Superior temporal gyrus (tissue), 1 donor: ENCODE measurements at regions not wholly inside any gene's neighbourhood (a gene's known extent, or its start where the extent isn't known, plus 50 kb on each side); places are given as distances from the start of the nearest gene placed in this dataset.
"Not testable (repeated sequence)": the region's sequence is repeated elsewhere in the genome, so short reads cannot be mapped to it uniquely, and the experiment has no call there.

Experiments used
- DNase-seq: peaks from one replicate; pipeline ENCODE4 v3.0.0-alpha.2; 2016; ENCODE audit errors: extremely low spot score

DNA sequence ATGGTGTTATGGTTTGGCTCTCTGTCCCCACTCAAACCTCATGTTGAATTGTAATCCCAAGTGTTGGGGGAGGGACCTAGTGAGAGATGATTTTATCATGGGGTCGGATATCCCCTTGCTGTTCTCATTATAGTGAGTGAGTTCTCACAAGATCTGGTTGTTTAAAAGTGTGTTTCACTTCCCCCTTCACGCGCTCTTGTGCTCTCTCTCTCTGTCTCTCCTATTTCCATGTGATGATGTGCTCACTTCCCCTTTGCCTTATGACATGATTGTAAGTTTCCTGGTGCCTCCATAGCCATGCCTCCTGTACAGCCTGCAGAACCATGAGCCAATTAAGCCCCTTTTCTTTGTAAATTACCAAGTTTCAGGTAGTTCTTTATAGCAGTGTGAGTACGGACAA is 765.1 kb downstream of the KCNA4 start:
- DNase-seq: no peak

DNA sequence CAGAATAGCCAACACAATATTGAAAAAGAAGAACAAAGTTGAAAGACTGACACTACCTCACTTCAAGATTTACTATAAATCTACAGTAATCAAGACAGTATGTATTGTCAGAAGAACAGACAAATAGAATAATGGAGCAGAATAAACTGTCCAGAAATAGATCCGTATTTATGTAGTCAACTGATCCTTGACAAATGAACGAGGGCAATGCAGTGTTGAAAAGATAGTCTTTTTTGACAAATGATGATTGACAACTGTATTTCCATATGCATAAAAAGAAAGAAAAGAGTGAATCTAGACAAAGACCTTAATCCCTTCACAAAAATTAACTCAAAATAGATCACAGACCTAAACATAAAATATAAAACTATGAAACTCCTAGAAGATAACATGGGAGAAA is 767.1 kb downstream of the KCNA4 start:
- DNase-seq: no peak

DNA sequence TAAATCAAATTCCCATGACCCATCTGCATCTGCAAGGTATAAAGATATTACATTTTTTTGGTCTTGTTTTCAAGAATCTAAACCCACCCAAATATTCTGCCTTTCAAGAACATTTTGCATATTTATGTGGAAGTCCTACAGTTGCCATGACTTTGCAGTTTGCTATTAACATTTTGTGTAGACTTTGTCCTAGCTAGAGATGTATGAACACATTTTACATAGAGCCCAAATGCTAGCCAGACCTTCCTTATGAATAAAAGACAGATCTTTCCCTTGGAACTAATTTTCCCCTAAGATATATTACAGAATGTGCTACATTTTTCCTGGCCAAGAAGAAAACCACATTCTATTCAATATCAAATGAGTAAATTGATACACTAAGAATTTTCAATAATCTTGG is 772.5 kb downstream of the KCNA4 start:
- no peak for DNase-seq

DNA sequence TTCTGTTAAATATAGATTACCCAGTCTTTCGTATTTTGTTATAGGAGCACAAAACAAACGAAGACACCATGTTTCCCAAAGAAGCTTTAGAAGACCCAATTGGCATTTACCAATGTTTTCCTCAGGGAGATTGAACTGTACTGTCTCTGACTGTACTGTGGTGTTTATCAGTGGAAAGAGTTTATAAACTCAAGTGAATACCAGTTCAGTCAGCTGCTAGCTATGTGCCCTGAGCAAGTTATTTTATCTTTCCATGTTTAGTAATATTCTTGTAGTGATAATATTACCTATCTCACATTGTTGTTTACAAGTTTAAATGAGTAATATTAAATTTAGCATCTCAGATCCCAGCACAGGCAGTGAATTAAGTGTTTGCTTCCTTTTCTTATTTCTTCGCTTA is 773.2 kb downstream of the KCNA4 start:
- no peak for DNase-seq

DNA sequence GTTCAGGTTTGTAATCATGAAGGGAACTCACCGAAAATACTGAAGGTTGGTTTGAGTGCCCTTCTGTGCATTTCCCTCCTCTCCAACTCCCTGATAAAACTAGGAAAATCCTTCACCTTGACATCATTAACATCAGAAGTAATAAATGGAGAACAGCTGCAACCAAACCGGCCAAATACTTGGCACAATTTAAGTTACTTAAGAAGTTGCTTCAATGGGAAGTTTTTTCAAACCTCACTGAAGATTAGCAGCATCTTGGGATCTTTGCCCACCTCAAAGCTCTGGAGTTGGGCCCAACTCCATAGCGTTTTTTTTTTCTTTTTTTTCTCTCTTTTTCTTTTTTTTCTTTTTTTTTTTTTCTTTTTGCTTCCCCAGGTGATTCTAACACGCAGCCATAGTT is 784.8 kb downstream of the KCNA4 start:
- DNase-seq: no peak

DNA sequence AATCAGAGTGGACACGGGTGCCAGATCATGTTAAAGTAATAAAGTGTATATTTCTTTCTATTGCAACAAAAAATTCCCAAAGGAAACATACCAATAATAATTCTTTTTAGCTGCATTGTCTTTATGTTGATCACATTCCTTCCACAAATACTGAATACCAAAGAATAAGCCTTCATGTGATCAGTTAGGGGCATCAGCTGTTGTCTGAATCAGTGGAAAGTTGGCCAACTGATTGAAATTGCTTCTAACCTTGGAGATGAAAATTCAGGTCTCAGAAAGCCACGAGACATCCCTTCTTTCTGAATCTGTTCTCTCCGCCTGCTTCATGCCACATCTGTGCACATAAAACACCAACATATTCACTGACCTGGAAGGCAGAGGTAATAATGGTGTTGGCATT is 785.2 kb downstream of the KCNA4 start:
- no peak for DNase-seq

DNA sequence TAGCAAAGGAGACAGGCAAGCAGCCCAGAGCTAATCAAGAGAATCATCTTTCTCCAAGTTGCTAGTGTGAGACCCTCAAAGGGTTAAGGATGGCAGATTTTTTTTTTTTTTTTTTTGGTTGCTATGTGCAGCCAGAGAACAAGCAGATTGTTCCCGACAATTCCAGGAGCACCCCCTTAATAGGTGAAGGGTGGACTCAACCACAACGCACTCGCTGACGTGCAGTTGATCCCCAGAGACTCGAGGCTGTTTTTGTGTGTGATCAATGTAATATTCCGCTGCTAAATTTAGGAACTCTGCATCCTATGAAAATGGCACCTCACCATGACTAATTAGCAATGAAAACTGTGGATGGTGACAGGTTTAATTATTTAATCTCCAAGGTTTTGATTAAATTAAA is 789.0 kb downstream of the KCNA4 start:
- no peak for DNase-seq

DNA sequence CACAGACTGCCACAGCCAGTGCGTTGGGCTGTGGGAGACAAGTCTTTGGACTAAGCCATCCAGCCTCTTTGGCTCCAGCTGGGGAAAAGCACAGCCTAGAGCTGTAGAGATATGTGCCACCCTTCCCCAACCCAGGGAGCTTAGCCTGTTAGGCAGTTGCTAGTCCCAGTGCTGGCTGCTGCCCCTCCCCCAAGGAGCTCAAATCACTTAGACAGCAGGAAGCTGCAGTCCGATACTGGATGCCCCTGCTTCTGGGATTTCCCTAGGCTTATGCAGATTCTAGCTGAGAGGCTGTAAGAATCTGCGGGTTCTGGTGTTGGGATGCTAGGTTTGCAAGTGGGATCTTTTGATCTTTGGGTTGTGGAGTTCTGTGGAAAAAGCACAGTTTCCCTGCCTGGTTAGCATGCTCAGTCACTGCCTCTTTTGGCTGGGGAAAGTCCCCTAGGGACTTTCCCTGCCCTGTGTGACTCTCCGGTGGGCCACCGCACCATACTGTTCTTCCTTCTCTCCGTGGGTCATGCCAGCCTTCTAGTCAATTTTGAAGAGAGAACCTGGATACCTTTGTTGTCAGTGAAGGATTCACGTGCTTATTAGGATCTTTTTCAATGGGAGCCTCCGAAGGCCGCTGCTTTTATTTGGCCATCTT is 792.0 kb downstream of the KCNA4 start:
- DNase-seq: no peak

DNA sequence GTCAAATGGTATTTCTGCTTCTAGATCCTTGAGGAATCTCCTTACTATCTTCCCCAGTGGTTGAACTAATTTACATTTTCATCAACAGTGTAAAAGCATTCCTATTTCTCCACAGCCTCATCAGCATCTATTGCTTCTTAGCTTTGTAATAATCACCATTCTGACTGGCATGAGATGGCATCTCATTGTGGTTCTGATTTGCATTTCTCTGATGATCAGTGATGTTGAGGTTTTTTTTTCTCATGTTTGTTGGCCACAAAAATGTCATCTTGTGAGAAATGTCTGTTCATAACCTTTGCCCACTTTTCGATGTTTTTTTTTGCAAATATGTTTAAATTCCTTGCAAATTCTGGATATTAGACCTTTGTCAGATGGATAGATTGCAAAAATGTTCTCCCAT is 797.3 kb downstream of the KCNA4 start:
- not testable (repeated sequence) for DNase-seq

DNA sequence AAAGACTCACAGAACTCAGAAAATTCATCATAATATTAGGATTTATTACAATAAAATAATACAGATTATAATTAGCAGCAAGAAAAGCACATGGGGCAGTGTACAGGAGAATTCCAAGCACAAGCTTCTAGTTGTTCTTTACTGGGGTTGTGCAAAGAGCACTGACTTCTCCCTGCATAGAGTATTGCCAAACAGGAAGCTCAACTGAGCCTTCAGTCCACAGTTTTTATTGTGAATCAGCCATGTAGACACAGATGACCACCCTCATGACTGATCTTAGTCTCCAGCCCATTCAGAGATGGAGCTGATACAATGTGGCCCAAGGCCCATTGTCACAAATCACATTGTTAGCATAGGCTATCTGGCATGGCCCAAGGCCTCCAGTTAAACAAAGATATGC is 798.9 kb downstream of the KCNA4 start:
- no peak for DNase-seq

DNA sequence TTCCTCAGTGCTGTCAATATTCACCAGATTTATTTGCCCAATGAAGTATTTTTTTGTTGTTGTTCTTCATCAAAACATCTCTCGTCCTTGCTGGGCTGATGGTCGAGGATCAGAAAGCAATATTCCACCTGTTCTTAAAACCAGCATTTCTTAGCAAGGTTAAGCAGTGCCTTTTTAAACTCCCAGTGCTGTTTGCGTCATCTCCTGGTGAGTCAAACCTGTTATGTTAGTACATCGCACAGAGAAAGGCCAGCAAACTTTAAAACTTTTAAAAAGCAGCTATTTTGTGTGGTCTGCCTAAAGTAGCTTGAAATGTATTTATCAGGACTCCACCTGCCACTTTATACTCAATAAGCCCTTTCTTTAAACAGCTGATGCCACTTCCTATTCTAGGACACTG is 802.0 kb downstream of the KCNA4 start:
- no peak for DNase-seq

DNA sequence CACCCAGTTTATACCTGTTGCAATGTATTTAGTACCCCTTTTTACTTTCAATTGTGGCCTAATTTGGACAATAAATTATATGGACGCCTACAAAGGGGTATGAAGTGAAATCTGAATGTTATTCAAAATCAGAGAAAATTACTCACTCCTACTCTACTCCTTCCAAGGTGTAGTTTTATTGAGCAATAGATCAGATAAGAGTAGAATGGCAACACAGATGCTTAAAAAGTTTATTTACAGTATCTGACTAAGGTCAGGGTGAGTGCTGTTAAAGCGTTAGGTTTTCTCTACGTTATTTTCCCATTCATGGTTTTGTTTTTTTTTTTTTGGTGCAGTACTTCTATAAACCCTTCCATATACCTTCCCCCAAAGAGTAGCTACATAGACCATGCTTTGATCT is 805.6 kb downstream of the KCNA4 start:
- DNase-seq: no peak

DNA sequence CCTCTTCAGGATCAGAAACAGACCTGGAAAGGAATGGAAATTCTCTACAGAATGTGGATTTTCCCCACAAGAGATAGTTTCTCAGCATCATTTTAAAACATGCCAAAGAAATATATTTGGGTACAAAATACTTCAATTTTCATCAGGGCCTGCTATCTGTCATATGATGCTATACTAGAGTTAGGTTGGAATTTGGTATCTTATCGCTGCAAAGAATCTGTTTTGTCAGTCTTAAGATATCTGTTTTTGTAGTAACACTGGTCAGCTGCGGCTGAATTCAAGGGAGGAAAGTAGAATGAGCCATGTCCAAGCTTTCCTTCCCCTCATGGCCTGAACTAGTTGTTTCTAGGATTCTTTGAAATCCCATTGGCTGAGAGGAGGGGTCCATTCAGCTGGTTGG is 806.4 kb downstream of the KCNA4 start:
- no peak for DNase-seq

DNA sequence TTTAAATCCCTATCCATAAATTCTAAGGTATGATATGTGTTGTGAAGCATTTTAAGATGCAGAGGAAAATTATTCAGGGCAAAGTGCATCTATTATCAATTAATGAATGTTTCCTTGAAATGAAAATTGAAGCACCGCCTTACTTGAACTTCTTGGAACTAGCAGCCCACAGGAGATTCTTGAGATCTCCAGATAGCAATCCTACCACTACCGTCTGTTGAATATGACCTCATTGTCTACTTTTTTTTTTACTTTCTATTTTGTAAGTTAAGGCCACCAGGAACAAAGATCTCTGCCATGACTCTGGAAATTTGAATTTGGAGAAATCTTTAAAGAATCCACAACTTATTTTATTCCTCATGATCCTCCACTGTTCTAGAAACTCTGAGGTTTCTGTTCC is 808.7 kb downstream of the KCNA4 start:
- DNase-seq: no peak

DNA sequence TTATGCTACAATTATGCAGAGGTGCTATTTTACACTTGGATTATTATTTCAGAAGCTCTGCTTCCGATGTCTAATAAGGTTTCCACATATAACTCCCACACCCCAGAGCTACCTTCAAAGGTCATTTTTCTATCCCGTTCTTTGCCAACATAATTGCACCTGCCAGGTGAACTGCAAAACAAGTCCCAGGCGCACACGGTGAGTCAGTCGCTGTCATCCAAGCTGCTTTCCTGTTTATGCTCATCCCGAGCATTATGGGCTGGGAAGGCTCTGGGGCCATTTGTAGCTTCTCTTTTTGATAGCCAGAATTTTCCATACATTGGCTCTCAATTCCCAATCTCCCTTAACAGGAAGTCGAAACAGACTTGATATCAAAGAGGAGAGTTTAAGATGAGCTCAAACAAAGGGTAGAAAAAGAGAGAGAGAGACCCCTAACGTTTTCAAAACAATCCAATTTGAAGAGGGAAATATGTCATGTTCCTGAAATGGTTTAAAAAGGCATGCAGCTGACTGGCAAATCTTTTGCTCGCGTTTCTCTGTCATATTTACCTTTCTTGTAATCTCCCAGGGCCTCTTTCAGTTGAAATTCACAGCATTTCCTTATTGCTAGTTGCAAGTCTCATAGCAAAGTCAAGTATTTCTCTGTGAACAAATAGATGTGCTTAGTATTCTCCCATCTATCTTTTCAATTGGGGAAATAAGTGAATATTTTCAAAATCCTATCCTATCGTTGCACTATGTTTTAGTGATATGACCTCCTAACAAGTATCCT is 815.9 kb downstream of the KCNA4 start:
- no peak for DNase-seq

DNA sequence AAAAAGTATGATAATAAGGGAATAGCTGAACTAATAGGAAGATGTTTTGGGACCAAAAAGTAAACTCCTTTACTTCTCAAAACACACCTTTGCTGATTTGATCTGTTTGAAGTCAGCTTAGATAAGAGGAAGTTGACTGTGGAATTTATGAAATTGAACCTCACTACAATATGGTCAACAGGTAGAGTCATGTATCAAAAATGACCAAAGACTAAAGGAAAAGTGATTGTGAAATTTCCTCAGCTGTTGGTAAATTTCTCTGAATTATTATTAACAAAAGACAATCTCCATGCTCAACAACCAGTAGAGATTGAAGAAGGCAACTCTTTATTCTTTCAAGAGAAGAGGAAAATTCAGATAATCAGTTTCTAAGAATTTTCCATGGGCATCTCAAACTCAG is 826.5 kb downstream of the KCNA4 start:
- DNase-seq: no peak

DNA sequence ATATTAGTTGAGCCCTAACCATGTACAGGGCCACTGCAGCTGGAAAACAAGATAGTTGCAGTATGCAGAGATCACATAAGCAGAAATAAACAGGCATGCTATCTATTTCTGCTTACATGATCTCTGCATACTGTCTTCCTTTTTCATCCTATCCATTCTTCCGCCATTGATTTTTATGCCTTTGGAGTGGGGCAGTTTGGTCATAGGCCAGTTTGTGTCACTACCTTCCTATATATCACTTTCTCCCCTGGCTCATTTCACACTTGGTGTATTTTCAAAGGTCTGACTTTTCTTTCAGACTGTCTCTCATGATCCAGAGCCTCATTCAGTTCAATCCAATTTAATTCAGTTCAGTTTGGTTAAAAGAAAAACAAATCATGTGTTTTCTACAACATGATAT is 829.6 kb downstream of the KCNA4 start:
- DNase-seq: no peak

DNA sequence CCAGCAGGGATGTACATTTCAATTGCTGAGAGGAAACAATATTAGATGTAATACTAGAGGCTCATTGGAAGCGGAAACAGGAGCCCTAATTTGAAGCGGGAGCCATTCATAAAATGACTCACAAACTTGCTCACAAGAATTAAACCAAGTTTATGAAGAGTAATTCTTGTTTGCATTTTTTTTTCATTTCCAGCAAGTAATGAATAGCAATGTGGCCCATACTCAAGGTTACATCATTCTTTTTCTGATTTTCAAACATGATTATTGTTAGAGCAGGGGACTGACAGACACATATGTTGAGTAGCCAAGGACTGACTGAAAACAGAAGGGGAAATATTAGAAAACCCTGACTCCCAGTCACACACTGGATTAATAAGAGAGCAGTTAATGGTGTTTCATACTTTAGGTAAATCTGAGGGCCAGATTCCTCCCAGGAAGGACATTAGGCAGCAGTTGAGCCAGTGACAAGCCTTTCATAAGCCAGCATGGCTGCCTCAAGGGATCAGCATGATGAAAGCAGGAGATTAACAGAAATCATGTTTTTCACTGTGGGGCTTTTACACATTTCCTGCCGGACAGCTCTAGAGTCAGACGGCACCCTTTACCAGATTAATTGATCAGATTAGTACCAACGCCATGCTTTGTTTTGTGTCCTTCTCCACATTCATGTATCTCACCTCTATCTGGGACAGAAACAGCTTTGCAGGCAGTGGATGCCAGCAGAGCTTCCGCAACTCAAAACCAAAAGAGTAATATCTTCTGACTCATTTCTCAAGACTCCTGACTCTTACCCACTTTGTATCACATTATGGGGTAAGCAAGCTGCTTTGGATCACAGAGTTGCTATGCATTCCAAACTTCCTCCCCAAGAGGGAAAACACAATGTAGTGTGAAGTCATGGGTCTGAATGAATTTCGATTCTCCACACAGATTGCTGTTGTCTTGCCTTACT is 831.6 kb downstream of the KCNA4 start:
- DNase-seq: no peak

DNA sequence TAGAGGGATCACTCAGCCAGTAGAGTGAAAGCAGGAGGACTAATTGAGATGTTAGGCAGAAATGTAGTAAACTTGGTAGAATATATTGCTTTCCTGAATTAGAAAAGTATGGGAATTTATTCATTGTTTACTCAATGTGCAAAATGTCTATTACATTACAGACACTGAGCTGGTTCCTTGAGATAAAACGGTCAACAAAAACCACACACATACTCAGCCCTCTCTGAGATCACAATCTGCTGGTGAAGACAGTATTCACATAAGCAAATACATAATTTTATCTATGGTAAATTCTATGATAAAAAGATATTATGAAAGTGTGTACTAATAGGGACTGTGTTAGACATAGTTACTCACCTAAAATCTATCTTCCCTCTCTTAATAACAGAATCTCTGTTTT is 833.5 kb downstream of the KCNA4 start:
- no peak for DNase-seq

DNA sequence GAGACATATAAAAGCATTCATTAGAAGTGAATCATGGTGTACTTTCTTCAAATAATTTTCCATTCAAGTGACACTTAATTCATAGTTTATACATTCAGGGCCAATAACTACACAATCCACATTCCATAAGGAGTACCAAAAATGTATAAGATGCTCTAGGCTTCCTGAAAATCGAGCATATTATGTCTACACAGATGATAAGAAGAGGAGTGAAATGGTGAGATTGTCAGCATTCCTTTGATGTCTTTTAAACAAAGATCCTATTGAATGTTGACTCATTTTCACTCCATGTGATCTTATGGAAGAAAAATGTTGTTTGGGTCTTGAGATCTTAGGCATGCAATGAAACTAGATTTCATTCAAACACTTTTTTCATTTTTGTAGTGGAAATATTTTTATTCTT is 843.2 kb downstream of the KCNA4 start:
- no peak for DNase-seq

DNA sequence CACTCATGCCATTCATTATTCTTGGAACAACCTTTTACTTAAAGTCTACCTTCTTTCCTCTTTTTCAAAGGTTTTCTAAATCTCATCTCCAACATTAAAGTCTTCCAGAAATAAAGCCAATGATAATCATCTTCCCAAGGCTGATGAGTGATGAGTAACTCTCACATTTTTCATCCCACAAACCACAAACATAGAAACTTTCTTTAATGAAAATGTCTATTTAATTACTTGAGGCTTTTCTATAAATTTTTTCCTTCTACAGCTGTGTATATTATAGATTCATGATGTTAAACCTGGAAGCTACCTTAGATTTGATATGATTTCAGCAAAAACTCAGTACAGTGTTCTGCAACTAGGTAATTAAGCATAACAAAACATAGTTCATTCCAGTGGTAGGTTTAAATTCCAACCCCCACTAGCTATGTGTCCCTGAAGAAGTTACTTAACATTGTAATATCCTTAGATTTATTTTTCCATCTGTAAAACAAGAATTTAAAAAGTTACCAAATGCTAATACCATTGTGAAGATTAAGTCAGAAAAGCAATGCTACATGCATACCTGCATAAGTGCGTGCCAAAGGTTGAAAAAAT is 845.4 kb downstream of the KCNA4 start:
- DNase-seq: no peak

DNA sequence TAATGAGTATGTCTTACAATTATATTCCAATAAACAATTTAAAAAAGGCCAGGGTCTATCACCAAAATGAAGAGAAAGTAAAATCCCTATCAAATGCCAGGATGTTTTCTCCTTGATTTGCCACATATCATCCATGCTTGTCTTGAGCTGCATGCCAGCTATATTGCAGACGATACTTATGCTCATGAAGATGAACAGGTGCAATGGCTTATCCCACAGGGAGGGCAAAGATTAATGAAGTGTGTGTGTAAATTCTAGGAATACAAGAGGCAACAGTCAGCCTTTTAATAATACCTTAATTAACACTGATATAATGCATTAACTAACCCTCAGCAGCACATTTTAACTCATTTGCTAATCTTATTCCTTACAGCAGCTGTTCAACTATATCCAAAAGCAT is 850.5 kb downstream of the KCNA4 start:
- DNase-seq: no peak
